ENCODE measurements at regions not wholly inside any gene's neighbourhood (a gene's known extent, or its start where the extent isn't known, plus 50 kb on each side); places are given as distances from the start of the nearest gene placed in this dataset.

DNA sequence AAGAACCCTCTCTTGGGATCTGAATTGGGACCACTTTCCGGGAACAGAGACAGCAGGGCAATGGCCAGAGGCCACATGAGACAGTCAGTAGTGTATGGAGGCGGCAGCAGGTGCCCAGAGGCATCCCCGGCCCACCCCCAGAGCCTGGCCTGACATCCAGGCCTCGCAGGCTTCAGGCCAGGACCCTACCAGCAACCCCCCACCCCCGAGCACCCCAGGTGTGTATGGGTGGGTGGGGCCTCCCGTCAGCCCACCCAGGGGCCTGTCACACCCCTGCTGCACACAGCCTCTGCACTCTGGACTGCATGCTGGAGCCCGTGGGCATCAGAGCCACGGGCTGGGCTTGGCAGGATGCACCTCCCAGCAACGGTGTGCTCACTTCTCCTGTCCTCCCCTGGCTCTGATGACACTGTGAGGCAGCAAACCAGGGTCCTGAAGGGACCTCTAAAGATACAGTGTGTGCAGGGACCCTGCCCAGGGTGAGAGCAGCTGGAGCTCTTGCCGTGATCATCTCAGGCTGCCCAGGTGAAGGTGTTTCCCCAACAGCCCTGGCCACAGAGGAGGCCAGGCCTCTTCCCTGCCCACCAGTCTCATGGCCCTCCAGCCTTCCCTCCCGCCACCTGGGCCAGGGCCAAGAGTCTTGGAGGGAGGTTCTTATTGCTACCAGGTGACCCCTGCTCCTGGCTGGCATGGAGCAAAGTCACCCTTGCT lies 88.8 kb upstream of the SEPTIN5 start:
- DNase-seq = no peak

GRCh38 chr22:19626042-19626587 lies 88.2 kb upstream of the SEPTIN5 start:
- no peak for DNase-seq

- no peak for DNase-seq
Observed at GRCh38 chr22:19626666-19627065, 87.6 kb upstream of the SEPTIN5 start.

- no peak for DNase-seq
Observed at GRCh38 chr22:19628038-19628776, 86.1 kb upstream of the SEPTIN5 start.

DNA sequence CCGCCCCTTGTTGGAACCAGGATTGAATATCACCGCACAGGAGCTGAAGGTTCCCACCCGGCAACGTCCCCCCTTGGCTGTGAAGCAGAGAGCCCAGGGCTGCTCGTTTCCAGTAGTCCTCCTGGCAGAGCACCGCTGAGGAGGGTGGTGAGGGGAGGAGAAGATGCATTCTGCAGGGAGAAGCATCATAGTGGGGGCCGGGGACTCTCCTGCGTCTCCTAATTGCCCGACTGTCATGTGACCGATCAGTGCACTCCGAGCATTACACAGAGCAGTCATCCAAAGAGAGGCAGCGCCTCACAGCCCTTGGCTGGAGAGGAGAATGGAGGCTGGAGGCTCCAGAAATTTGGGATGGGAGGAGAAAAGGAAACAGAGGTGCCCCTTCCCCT lies 85.0 kb upstream of the SEPTIN5 start:
- no peak for DNase-seq

GRCh38 chr22:19629720-19630419 lies 84.4 kb upstream of the SEPTIN5 start:
- DNase-seq = peak; percentile 93

DNA sequence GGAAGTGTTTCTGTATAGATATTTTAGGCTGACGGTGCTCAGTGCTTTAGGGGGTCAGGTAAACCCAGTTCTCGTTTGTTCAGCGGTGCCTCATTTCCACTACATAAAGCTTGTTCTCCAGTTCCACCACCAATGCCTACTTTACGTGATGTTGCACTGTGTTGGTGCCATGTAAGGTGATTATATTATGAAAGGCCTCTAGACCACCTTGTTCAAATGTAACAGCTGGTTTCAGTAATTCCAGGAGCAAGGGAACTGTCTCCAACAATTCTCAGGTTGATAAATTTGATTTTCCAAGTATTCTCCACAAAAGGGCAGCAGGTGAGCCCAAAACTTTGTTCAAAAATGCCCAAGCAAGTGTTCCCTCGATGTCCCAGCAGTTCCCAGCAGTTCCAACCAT lies 83.7 kb upstream of the SEPTIN5 start:
- DNase-seq = no peak

GRCh38 chr22:19631899-19632667 lies 82.2 kb upstream of the SEPTIN5 start:
- DNase-seq = no peak

DNA sequence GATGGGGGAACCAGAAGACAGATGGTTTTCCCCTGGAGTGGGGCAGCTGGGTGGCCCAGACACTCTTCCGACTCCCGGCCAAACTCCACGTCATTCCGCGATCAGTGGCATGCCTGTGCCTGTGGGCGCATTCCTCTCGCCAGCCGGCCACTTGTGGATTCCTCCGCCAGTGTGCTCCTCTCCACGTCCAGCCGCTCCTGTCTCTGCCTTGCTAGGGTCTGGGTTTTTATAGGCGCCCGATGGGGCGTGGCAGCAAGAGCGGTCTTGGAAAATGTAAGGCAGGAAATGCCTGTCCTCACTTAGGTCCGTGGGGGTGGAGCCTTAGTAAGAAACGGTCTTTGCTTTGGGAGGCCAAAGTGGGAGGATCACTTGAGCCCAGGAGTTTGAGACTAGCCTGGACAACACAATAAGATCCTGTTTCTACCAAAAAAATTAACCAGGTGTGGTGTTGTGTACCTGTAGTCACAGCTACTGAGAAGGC lies 81.6 kb upstream of the SEPTIN5 start:
- no peak for DNase-seq

GRCh38 chr22:19634226-19634975 lies 79.9 kb upstream of the SEPTIN5 start:
- no peak for DNase-seq

DNA sequence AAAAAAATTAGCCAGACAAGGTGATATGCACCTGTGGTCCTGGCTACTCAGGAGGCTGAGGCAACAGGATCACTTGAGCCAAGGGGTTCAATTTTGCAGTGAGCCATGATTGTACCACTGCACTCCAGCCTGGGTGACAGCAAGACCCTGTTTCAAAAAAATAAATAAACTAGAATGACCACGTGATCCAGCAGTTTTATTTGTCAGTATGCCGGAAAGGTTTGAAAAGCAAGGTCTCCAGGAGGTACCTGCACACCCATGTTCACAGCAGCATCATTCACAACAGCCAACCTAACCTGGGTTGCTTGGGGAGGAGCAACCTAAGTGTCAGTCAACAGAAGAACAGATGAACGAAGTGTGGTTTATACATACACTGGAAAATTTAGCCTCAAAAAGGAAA lies 78.7 kb upstream of the SEPTIN5 start:
- no peak for DNase-seq

DNA sequence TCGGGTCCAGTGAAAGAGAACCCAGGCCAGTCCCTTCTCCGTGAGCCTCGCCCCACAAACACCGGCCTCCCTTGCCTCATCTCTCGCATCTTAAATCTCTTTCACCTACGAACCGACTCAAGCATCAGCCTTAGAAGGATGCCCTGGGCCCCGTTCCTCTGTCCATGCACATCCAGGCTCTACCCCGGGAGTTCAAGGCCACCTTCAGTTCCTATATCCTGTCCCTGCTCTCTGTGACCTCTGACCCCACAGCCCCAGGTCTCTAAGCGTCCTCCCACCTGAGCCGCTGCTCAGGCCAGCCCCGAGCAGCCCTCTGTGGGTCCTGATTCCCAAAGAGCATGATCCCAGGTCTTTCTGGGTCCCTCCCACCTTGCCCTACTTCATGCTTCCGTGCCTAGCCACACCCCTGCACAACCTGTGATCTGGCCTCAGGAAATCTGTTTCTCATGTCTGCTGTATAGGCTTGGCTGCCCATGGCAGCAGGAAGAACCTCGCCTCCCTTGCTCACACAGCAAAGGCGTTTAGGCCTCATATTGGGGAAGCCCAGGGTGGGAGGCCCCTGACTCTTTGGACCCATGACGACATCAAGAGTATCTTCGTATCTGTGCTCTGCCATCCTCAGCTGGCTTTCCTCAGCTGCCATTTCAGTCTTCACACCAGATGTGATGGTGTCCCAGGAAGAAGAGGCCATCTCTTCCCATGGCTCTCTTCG lies 77.5 kb upstream of the SEPTIN5 start:
- DNase-seq = no peak

DNA sequence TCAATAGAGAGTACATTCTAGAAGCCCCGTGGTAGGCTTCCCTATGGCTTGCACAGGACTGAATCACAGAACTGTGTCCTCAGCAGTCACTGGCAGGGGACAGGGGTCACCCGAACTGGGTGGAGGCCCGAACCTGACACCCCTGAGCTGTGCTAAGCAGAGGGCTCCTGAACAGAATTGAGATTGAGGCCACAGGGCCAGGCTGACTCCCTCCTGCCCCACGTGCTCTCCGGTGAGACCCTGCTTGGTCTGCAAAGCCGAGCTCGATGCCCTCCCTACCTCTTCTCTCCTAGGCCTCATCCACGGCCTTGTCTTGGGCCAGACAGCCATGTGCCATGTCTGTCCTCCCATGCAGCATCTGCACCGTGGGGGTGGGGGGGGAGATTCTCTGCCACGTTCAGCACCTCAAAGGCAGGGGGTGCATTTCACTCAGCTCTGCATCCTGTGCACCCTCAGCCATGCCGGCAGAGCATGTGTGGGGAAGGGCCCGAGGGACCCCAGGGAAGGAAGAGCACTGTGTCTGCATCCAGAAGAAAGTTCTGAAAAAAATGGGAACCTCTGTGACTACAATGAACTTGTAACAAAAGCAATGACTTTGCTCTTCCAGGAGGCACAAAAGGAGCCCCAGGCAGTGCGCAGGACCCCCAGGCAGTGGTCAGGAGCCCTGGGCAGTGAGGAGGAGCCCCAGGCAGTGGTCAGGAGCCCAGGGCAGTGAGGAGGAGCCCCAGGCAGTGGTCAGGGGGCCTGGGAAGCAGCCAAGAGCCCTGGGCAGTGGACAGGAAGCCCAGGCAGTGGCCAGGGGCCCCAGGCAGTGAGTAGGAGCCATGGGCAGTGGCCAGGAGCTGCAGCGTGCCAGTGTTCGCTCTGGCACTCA lies 76.7 kb upstream of the SEPTIN5 start:
- no peak for DNase-seq

- DNase-seq = no peak
Observed at GRCh38 chr22:19638282-19639015, 75.9 kb upstream of the SEPTIN5 start.

GRCh38 chr22:19639610-19640135 lies 74.6 kb upstream of the SEPTIN5 start:
- no peak for DNase-seq

- no peak for DNase-seq
Observed at GRCh38 chr22:19640306-19640705, 74.0 kb upstream of the SEPTIN5 start.

DNA sequence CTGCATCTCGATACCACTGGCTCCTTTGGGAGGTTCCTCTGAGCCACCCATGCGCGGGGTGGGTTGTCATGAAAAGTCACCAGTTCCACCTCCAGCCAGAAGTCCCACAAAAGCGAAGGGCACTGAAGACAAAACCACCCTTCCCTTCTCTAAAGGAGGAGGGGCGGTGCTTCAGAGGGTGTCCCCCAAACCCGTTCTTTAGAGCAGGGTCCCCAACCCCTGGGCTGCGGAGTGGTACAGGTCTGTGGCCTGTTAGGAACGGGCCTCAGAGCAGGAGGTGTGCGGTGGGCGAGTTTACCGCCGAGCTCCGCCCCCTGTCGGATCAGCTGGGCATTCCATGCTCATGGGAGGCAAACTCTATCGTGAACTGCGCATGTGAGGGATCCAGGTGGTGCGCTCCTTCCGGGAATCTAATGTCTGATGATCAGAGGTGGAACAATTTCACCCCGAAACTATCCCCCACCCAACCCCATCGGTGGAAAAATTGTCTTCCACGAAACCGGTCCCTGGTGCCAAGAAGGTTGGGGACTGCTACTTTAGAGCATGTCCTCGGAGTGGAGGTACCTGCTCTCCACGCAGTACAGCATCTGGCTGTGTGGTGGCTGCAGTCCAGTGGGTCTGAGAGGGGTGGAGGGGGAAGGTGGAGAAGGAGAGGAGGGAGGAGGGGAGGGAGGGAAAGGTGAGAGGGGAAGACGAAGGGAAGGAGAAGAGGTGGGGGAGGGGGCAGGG lies 72.9 kb upstream of the SEPTIN5 start:
- DNase-seq = no peak

GRCh38 chr22:19641983-19642451 lies 72.3 kb upstream of the SEPTIN5 start:
- no peak for DNase-seq

Data from activated effector memory CD4-positive, alpha-beta T cell treated with anti-CD3 and anti-CD28 coated beads, Interleukin-2, amount 50 U/mL, for 16 hours (primary cell).